GM12875 (cell line): ENCODE measurements at regions not wholly inside any gene's neighbourhood (a gene's known extent, or its start where the extent isn't known, plus 50 kb on each side); places are given as distances from the start of the nearest gene placed in this dataset.

ENCODE experiments used
- H3K4me3 ChIP-seq: one replicate; pipeline ENCODE4 v1.5.1; 2011; ENCODE audit warnings: low read depth, low read length, control low read depth
- TF ChIP-seq, protein P1 (sequence below): IDR thresholded peaks from 2 replicates; pipeline ENCODE4 v1.5.1; 2011; ENCODE audit warnings: low read depth, mild to moderate bottlenecking, control low read depth, inconsistent platforms, low read length, moderate library complexity, borderline replicate concordance; ENCODE audit not compliant: insufficient read depth

DNA sequence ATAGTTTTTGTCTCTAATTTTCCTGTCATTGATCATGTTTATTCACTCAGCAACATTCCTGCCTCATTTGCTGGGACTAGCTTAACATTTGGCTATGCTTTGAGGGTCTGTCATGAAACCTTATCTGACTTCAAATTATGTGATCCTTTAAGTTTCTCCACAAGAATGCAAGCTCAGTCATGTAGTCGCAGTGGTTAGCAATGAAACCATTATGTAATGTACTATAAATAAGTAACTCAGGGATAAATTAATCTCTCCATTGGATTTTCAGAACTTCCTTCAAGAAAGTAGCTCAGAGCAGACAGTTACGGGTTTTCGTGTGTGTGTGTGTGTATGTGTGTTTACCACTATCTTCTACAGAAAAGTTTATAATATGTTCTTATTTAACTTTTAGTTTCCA is 993.6 kb downstream of the ADGRL3 start:
- H3K4me3 ChIP-seq, result no peak overlapping the region
- TF ChIP-seq, protein P1, sequence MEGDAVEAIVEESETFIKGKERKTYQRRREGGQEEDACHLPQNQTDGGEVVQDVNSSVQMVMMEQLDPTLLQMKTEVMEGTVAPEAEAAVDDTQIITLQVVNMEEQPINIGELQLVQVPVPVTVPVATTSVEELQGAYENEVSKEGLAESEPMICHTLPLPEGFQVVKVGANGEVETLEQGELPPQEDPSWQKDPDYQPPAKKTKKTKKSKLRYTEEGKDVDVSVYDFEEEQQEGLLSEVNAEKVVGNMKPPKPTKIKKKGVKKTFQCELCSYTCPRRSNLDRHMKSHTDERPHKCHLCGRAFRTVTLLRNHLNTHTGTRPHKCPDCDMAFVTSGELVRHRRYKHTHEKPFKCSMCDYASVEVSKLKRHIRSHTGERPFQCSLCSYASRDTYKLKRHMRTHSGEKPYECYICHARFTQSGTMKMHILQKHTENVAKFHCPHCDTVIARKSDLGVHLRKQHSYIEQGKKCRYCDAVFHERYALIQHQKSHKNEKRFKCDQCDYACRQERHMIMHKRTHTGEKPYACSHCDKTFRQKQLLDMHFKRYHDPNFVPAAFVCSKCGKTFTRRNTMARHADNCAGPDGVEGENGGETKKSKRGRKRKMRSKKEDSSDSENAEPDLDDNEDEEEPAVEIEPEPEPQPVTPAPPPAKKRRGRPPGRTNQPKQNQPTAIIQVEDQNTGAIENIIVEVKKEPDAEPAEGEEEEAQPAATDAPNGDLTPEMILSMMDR, result no peak

DNA sequence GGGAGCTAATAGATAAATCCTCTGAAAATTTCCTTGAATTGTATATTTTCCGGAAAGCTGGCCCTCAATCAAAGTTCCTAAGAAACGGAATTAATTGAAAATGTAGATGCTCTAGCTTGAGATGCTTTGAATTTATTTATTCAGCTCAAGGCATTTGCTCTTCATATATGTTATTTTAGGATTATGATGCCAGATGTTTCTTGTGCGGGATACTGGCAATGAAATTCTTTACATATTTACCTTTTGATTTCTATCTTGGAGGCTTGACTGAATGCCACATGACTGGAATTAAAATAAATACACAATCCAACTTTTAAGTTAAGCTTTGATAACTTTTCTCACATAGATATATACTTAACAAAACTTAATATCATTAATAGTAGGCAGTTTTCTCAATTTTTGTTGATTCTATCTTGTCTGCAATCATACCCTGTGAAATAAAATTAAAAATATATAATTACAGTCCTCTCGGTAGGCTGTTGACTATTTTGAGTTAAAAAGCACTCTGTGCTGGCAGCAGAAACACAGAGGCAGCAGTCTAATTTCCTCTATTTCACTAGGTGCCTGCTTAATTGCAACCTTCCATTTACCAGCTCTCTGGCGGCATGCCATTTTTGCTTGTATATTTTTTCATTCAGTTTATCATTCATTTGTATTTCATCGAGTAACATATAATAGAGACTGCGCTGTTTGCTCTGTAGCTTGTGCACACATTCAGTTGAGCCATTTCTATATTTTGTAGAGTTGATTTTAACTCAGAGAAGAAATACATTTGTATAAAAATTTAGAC is 991.5 kb downstream of the ADGRL3 start:
- H3K4me3 ChIP-seq, result no peak overlapping the region
- TF ChIP-seq, protein P1, result no peak

DNA sequence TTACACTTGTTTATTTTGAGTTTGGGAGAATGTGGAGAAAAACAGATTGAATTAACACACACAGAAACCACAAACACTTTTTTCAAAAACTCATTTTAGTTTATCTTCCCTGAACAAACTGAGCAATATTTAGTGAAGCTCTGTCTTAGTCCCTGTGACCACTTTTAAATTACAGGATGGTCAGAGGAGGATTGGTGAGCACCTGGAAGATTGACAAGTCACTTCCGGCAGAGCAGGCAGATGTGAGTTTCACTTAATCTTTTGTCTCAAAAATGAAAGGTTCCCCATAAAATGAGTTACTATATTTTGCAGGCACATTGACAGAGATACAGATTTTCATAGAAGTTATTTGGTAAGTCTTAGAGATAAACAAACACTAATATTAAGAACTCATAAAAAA is 970.1 kb downstream of the ADGRL3 start:
- TF ChIP-seq, protein P1, result no peak
- H3K4me3 ChIP-seq, result no peak overlapping the region

DNA sequence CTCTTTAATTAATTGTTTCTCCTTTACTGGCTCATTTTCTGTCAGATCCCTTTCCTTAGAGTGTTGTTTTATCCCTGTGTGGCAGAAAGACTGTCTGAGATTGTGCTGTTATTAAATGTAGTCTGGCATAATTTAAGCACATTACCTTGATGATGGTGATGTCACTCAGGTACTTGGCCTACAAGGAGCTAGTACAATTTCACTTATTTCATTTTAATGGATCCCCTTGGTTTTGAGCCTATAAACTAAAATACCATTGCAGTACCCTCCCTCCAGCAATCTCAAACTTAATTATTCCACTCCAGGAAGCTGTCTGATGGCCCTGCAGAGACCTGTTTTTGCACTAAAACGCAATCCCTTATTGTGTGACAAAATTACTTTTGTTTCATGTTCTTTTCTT is 968.6 kb downstream of the ADGRL3 start:
- TF ChIP-seq, protein P1, result no peak
- no peak overlapping the region for H3K4me3 ChIP-seq

DNA sequence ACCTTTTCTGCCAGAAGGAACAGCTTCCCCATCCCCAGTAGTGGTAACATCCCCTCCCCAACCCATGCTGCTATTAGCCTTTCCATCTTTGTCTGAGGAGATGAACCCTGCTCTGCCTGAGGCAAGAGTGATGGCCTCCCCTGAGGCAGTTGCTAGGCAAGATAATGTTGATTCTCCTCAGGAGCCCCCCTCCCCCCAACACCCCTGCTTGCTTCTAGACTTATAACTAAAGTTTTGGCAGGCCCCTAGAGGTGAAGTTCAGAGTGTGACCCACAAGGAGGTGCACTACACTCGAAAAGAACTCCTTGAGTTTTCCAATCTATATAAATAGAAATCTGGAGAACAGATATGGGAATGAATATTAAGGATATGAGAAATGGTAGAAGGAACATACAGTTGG is 962.5 kb downstream of the ADGRL3 start:
- H3K4me3 ChIP-seq, result no peak overlapping the region
- TF ChIP-seq, protein P1, result no peak

DNA sequence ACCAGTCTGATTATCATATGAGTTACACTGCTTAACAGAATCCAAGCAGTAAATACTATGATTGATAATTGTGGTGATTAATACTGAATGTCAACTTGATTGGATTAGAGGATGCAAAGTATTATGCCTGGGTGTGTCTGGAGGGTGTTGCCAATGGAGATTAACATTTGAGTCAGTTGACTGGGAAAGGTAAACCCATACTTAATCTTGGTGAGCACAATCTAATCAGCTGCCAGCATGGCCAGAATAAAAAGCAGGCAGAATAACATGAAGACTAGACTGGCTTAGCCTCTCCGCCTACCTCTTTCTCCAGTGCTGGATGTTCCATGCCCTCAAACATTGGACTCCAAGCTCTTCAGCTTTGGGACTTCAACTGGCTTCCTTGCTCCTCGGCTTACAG is 961.3 kb downstream of the ADGRL3 start:
- H3K4me3 ChIP-seq, result no peak overlapping the region
- TF ChIP-seq, protein P1, result no peak

DNA sequence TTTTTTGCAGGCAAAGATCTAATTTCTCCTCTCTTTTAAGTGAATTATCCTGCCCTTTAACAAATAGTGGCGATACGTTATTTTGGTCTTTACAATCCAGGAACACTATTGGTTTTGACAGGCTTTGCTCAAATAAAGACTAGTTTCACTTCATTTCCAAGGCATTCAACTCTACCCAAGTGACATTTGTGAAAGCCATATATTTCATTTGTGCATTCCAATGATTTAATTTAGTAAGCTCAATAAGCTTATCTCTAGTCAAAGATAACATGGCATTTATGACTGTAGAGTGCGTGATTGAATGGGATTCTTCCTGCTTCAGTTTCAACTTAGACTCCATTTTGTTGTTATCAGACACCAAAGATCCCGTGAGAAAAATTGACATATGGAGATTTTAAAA is 959.8 kb downstream of the ADGRL3 start:
- H3K4me3 ChIP-seq, result no peak overlapping the region
- TF ChIP-seq, protein P1, result no peak
